Mesothelial cell of epicardium (in vitro differentiated cells): ENCODE measurements at regions not wholly inside any gene's neighbourhood (a gene's known extent, or its start where the extent isn't known, plus 50 kb on each side); places are given as distances from the start of the nearest gene placed in this dataset.
"Not testable (repeated sequence)": the region's sequence is repeated elsewhere in the genome, so short reads cannot be mapped to it uniquely, and the experiment has no call there.

Experiments used
- DNase-seq, 2 experiments: peaks; one replicate each; pipeline ENCODE4 v3.0.0; 2021; ENCODE audit warnings: low spot score in 2 of 2; ENCODE audit not compliant: unreplicated experiment in 2 of 2
- H3K27ac Mint-ChIP-seq: 2 replicates; pipeline ENCODE4 v1.8.0; 2021; ENCODE audit warnings: mixed read lengths
- H3K27me3 Mint-ChIP-seq: 2 replicates; pipeline ENCODE4 v1.8.0; 2021; ENCODE audit warnings: low read depth, mixed read lengths
- H3K36me3 Mint-ChIP-seq: 2 replicates; pipeline ENCODE4 v1.8.0; 2021; ENCODE audit warnings: mixed read lengths
- H3K4me1 Mint-ChIP-seq: 2 replicates; pipeline ENCODE4 v1.8.0; 2021; ENCODE audit warnings: mixed read lengths
- H3K4me3 Mint-ChIP-seq: 2 replicates; pipeline ENCODE4 v1.8.0; 2021; ENCODE audit warnings: mild to moderate bottlenecking, moderate library complexity, mixed read lengths
- H3K9me3 Mint-ChIP-seq: 2 replicates; pipeline ENCODE4 v1.8.0; 2021; ENCODE audit warnings: mixed read lengths
- TF ChIP-seq, protein P1 (sequence below): fragments of 200-600 bp; sonication (generic); IDR thresholded peaks from one replicate; pipeline ENCODE4 v1.5.0; 2021; ENCODE audit warnings: antibody characterized with exemption; ENCODE audit not compliant: unreplicated experiment

DNA sequence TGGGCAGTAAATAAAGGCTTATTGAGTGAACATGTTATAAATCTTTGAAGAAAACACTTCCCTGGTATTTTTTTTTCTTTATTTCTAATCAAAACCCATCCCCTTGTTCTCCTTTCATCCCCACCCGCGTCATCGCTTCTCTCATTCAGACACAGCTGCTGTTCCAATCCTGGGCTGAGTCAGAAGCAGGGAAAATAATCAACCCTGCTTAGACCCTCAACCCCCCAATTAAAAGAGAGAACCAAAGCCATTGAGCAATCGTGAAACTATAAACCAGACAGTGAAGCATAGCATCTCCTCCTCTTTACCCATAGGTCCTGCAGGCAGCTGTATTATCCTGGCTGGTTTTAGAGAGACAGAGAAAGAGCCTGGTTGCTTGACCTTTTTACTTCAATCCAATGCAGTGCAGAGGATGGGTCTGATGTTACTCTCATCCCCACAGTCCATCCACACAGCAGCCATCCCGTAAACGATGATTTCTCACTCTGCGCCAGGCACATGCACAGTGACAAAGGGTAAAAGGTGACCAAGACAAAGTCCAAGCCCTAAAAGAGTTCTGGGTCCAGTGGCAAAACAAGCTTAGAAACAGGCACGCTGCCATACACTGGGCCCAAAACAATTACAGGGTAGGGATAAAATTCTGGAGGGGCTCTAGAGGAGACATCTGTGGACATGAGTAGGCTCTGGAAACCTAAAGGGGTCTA is 238.3 kb downstream of the GALC start:
- TF ChIP-seq, protein P1, sequence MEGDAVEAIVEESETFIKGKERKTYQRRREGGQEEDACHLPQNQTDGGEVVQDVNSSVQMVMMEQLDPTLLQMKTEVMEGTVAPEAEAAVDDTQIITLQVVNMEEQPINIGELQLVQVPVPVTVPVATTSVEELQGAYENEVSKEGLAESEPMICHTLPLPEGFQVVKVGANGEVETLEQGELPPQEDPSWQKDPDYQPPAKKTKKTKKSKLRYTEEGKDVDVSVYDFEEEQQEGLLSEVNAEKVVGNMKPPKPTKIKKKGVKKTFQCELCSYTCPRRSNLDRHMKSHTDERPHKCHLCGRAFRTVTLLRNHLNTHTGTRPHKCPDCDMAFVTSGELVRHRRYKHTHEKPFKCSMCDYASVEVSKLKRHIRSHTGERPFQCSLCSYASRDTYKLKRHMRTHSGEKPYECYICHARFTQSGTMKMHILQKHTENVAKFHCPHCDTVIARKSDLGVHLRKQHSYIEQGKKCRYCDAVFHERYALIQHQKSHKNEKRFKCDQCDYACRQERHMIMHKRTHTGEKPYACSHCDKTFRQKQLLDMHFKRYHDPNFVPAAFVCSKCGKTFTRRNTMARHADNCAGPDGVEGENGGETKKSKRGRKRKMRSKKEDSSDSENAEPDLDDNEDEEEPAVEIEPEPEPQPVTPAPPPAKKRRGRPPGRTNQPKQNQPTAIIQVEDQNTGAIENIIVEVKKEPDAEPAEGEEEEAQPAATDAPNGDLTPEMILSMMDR = no peak
- no peak for DNase-seq
- no peaks in the 10 kb centered on the region for H3K4me1 Mint-ChIP-seq
- H3K4me3 Mint-ChIP-seq = no peak overlapping the region
- H3K36me3 Mint-ChIP-seq = no peaks in the 10 kb centered on the region
- H3K9me3 Mint-ChIP-seq = no peaks in the 10 kb centered on the region
- peaks cover 8% of the 10 kb centered on the region for H3K27me3 Mint-ChIP-seq
- no peak overlapping the region for H3K27ac Mint-ChIP-seq

DNA sequence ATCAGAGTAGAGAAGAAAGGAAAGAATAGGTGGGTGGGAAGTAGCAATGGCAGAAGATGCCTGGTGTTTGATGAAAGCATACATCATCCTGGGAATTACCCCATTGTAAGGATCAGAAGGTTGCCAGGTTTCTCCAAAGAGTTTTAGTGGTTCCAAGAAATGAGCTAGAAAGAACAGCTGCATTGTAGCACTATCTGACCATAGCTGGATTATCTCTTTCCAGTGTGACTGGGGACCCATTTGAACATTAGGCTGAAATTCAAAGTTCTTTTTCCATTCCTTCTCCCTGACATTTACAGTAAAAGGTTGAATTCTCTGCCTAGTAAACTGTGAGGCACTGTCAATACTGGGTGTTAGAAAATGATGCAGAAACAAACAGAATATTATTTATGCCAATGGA is 244.4 kb downstream of the GALC start:
- Mint-ChIP-seq H3K4me1 (no peaks in the 10 kb centered on the region), H3K9me3 (no peaks in the 10 kb centered on the region), H3K27me3 (peaks cover 12% of the 10 kb centered on the region), H3K27ac (no peak overlapping the region), H3K4me3 (no peak overlapping the region), H3K36me3 (no peaks in the 10 kb centered on the region)
- DNase-seq = no peak
- TF ChIP-seq, protein P1 = no peak

DNA sequence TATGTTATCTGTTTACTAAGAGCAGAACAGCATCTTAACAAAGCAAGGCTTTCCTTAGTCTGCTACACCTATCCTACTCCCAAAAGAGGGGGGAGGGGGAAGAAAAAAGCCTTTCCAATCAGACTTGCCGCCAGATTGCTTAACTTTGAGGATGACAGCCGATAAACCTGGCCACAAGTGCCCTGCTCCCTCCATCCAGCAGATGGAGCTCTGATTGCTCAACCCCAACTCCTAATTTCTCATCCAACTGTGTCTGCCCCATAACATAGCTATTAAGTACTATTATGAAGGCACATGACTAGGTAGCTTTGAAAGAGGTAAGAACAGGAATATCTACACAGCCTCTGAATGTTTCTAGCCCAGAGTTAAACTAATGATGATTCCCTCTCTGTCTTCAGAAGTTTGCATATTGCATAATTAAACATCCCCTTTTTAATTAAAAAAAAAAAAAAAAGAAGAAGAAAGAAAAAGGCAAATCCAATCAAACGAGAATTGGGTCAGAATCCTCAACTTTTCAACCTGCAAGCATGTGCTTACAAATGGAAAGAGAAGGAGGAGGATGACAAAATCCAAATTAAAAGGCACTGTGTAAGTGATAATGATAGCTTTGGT is 247.4 kb downstream of the GALC start:
- Mint-ChIP-seq H3K4me3 (no peak overlapping the region), H3K4me1 (no peaks in the 10 kb centered on the region)
- DNase-seq = no peak

DNA sequence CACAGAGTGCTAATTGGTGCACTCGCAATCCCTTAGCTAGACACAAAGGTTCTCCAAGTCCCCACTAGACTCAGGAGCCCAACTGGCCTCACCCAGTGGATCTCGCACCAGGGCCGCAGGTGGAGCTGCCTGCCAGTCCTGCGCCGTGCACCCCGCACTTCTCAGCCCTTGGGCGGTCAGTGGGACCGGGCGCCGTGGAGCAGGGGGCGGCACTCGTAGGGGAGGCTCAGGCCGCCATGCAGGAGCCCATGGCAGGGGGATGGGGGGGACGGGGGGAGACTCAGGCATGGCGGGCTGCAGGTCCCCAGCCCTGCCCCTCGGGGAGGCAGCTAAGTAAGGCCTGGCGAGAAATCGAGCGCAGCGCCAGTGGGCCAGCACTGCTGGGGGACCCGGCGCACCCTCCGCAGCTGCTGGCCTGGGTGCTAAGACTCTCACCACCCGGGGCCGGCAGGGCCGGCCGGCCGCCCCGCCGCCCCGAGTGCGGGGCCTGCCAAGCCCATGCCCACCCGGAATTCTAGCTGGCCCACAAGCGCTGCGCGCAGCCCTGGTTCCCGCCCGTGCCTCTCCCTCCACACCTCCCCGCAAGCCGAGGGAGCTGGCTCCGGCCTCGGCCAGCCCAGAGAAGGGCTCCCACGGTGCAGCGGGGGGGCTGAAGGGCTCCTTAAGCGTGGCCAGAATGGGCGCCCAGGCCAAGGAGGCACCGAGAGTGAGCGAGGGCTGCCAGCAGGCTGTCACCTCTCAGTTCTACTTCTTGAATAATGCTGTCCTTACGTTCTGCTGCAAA is 258.2 kb downstream of the GALC start:
- H3K36me3 Mint-ChIP-seq, H3K9me3 Mint-ChIP-seq, H3K4me3 Mint-ChIP-seq, H3K27ac Mint-ChIP-seq, H3K27me3 Mint-ChIP-seq, DNase-seq, H3K4me1 Mint-ChIP-seq: not testable (repeated sequence)

More for the DNA sequence above, 247.4 kb downstream of the GALC start:
- Mint-ChIP-seq H3K9me3 (peaks cover 7% of the 10 kb centered on the region), H3K27ac (no peak overlapping the region), H3K27me3 (peaks cover 8% of the 10 kb centered on the region), H3K36me3 (no peaks in the 10 kb centered on the region)
- TF ChIP-seq, protein P1 = peak; percentile 47

DNA sequence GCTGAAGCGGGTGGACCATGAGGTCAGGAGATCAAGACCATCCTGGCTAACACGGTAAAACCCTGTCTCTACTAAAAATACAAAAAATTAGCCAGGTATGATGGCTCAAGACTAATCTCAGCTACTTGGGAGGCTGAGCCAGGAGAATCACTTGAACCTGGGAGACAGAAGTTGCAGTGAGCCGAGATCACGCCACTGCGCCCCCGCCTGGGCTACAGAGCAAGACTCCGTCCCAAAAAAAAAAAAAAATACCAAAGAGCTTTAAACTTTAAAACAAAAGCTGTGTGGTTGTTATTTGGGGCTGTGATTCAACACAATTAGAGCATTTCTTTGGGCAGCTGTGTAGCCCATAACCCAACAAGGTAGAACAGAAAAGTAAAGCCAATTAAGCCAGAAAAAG is 259.9 kb downstream of the GALC start:
- not testable (repeated sequence) for DNase-seq, H3K36me3 Mint-ChIP-seq, H3K9me3 Mint-ChIP-seq, H3K27ac Mint-ChIP-seq, H3K27me3 Mint-ChIP-seq, H3K4me1 Mint-ChIP-seq, H3K4me3 Mint-ChIP-seq

DNA sequence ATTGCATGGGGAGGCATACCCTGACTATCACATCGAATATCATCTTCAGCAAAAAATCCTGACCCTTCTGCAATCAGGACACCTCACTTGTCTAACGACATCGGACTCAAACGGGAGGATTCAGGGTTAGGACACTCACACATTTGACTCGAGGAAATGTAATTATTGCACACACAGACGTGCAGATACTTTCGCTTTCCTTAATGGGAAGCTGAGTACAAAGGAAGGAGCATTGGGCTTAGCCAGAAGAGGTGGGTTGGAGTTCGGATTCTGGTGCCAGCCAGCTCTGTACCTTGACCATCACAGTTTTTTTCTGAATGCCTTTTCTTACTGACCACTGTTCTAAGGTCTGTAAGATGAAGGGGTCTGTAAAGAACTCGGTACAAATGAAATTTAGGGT is 260.4 kb downstream of the GALC start:
- no peak for DNase-seq
- H3K4me1 Mint-ChIP-seq = no peaks in the 10 kb centered on the region
- peaks cover 3% of the 10 kb centered on the region for H3K27me3 Mint-ChIP-seq
- H3K27ac Mint-ChIP-seq = no peak overlapping the region
- H3K9me3 Mint-ChIP-seq = peaks cover 4% of the 10 kb centered on the region
- H3K36me3 Mint-ChIP-seq = no peaks in the 10 kb centered on the region
- TF ChIP-seq, protein P1 = no peak
- no peak overlapping the region for H3K4me3 Mint-ChIP-seq
